PC-9 (cell line): ENCODE measurements at regions not wholly inside any gene's neighbourhood (a gene's known extent, or its start where the extent isn't known, plus 50 kb on each side); places are given as distances from the start of the nearest gene placed in this dataset.

ENCODE experiments used
- CTCF ChIP-seq: fragments of 200-600 bp; sonication (generic); conservative IDR thresholded peaks from 2 replicates; pipeline ENCODE4 v1.6.1; 2017; ENCODE audit warnings: mixed run types, antibody characterized with exemption, mild to moderate bottlenecking, moderate library complexity
- EZH2 ChIP-seq: fragments of 200-600 bp; sonication (generic); IDR thresholded peaks from 2 replicates; pipeline ENCODE4 v1.8.0; 2017; ENCODE audit warnings: antibody characterized with exemption, low read depth

DNA sequence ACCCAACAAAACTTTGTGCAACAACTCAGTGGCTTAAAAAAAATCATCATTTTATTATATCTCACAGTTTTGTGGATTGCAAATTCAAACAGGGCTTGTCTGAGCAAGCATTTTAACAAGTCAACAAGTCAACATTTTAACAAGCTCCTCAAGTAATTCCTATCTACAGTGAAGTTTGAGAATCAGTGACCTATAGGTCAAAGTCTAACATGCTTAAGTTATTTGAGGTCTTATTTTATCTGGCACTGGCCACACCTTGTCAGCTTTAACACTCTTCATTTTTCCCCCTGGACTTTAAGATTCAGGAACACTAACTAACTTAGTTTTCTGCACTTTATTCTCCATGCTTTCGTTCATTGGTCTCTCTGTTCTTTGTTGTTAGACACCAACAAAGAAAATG, 71.2 kb upstream of the PELI2 start:
- TF ChIP-seq CTCF (no peak), EZH2 (no peak)
